A549 (cell line): ENCODE measurements at regions not wholly inside any gene's neighbourhood (a gene's known extent, or its start where the extent isn't known, plus 50 kb on each side); places are given as distances from the start of the nearest gene placed in this dataset.

Experiments used
- BHLHE40 ChIP-seq: IDR thresholded peaks from 2 replicates; pipeline ENCODE4 v1.6.1; 2012; ENCODE audit warnings: low read depth, low read length, inconsistent platforms
- CEBPB ChIP-seq, 2 experiments: fragments of >200 bp in 1 of 2; sonication (Bioruptor Twin) in 1 of 2; formaldehyde crosslinking in 1 of 2; IDR thresholded peaks; 2 replicates each; pipeline ENCODE4 v1.6.1; 2012 to 2016
- EHMT2 ChIP-seq: fragments of 200-600 bp; sonication (generic); IDR thresholded peaks from 2 replicates; pipeline ENCODE4 v1.6.1; 2016; ENCODE audit warnings: antibody characterized with exemption, low read depth, mild to moderate bottlenecking, moderate library complexity
- HDAC2 ChIP-seq: fragments of 200-600 bp; sonication (generic); IDR thresholded peaks from 2 replicates; pipeline ENCODE4 v1.6.1; 2016
- MAZ ChIP-seq: fragments of 150-350 bp; IDR thresholded peaks from 2 replicates; pipeline ENCODE4 v1.6.1; 2014; ENCODE audit warnings: antibody characterized with exemption, low read depth, low read length, borderline replicate concordance
- MYC ChIP-seq: IDR thresholded peaks from 2 replicates; pipeline ENCODE4 v1.6.1; 2012; ENCODE audit warnings: mild to moderate bottlenecking, inconsistent platforms, low read length, improper control_type of control experiment, borderline replicate concordance
- NR3C1 ChIP-seq: fragments of >200 bp; sonication (Bioruptor Twin); formaldehyde crosslinking; IDR thresholded peaks from 3 replicates; pipeline ENCODE4 v1.6.1; 2017
- POLR2A ChIP-seq: IDR thresholded peaks from 2 replicates; pipeline ENCODE4 v1.6.1; 2012; ENCODE audit warnings: mild to moderate bottlenecking, low read length
- RAD21 ChIP-seq, 2 experiments: fragments of >200 bp in 1 of 2; sonication (Bioruptor Twin) in 1 of 2; formaldehyde crosslinking in 1 of 2; IDR thresholded peaks in 1 of 2; conservative IDR thresholded peaks in 1 of 2; 2 replicates in 1 of 2; 3 replicates in 1 of 2; pipeline ENCODE4 v1.6.1; 2012 to 2018; ENCODE audit warnings: inconsistent platforms in 1 of 2
- TF ChIP-seq, protein P1 (sequence below): fragments of 250-450 bp; sonication (Bioruptor Pico); IDR thresholded peaks from 2 replicates; pipeline ENCODE4 v1.5.0; 2021; ENCODE audit warnings: mild to moderate bottlenecking, moderate library complexity, borderline replicate concordance
- TF ChIP-seq, protein P2 (sequence below): fragments of >200 bp; sonication (Bioruptor Twin); formaldehyde crosslinking; IDR thresholded peaks from 3 replicates; pipeline ENCODE4 v1.5.1; 2016
- TF ChIP-seq, protein P3 (sequence below): fragments of 450-650 bp; IDR thresholded peaks from 2 replicates; pipeline ENCODE4 v1.6.1; 2014; ENCODE audit warnings: antibody characterized with exemption

DNA sequence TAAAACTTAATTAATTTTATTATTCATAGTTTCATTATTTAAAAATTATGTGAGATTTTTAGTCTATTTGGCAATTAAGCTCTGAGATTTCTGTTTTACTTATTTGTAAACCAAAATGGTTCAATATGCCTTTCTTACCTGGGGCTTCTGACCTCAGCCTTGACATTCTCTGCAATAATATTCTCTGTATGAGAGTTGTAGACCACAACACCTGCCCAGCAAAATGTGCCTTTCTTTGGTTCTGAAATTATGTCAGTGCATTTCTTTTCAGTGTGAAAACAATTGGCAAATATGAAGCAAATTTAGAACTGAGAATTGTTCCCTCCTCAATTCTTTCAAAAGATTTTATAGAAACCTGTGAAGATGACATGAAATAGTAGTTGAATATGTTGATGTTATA is 426.4 kb upstream of the FZD8 start:
- TF ChIP-seq CEBPB (IDR thresholded peaks at IDR 0.05) (no peak), BHLHE40 (no peak), POLR2A (no peak), NR3C1 (no peak), HDAC2 (no peak), EHMT2 (no peak), MAZ (no peak), MYC (no peak), RAD21 (conservative IDR thresholded peaks at IDR 0.05 in 1 of 2, IDR thresholded peaks at IDR 0.05 in 1 of 2) (no peak)
- TF ChIP-seq, protein P1, sequence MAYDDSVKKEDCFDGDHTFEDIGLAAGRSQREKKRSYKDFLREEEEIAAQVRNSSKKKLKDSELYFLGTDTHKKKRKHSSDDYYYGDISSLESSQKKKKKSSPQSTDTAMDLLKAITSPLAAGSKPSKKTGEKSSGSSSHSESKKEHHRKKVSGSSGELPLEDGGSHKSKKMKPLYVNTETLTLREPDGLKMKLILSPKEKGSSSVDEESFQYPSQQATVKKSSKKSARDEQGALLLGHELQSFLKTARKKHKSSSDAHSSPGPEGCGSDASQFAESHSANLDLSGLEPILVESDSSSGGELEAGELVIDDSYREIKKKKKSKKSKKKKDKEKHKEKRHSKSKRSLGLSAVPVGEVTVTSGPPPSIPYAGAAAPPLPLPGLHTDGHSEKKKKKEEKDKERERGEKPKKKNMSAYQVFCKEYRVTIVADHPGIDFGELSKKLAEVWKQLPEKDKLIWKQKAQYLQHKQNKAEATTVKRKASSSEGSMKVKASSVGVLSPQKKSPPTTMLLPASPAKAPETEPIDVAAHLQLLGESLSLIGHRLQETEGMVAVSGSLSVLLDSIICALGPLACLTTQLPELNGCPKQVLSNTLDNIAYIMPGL (CRISPR knock-in tag) = no peak
- TF ChIP-seq, protein P2, sequence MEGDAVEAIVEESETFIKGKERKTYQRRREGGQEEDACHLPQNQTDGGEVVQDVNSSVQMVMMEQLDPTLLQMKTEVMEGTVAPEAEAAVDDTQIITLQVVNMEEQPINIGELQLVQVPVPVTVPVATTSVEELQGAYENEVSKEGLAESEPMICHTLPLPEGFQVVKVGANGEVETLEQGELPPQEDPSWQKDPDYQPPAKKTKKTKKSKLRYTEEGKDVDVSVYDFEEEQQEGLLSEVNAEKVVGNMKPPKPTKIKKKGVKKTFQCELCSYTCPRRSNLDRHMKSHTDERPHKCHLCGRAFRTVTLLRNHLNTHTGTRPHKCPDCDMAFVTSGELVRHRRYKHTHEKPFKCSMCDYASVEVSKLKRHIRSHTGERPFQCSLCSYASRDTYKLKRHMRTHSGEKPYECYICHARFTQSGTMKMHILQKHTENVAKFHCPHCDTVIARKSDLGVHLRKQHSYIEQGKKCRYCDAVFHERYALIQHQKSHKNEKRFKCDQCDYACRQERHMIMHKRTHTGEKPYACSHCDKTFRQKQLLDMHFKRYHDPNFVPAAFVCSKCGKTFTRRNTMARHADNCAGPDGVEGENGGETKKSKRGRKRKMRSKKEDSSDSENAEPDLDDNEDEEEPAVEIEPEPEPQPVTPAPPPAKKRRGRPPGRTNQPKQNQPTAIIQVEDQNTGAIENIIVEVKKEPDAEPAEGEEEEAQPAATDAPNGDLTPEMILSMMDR = no peak
- TF ChIP-seq, protein P3, sequence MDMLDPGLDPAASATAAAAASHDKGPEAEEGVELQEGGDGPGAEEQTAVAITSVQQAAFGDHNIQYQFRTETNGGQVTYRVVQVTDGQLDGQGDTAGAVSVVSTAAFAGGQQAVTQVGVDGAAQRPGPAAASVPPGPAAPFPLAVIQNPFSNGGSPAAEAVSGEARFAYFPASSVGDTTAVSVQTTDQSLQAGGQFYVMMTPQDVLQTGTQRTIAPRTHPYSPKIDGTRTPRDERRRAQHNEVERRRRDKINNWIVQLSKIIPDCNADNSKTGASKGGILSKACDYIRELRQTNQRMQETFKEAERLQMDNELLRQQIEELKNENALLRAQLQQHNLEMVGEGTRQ = no peak
